DMS153 treated with DMSO at 0.1 percent for 48 hours (cell line): ENCODE measurements at regions not wholly inside any gene's neighbourhood (a gene's known extent, or its start where the extent isn't known, plus 50 kb on each side); places are given as distances from the start of the nearest gene placed in this dataset.
"Not testable (repeated sequence)": the region's sequence is repeated elsewhere in the genome, so short reads cannot be mapped to it uniquely, and the experiment has no call there.

Source experiments
- DNase-seq: peaks from one replicate; lab custom pipeline; 2025; ENCODE audit not compliant: unreplicated experiment; lab: John Stamatoyannopoulos, UW

GRCh38 chr3:194860725-194861124 is 175.0 kb downstream of the FAM43A start:
- no peak for DNase-seq

GRCh38 chr3:194861375-194861774 is 175.7 kb downstream of the FAM43A start:
- DNase-seq: no peak

- no peak for DNase-seq
Measured at GRCh38 chr3:194865061-194865460, 179.4 kb downstream of the FAM43A start.

GRCh38 chr3:194865615-194866014 is 179.9 kb downstream of the FAM43A start:
- DNase-seq: no peak

- DNase-seq: no peak
Measured at GRCh38 chr3:194866236-194866635, 180.6 kb downstream of the FAM43A start.

- DNase-seq: no peak
Measured at GRCh38 chr3:194867270-194867983, 181.7 kb downstream of the FAM43A start.

GRCh38 chr3:194868831-194869230 is 183.1 kb downstream of the FAM43A start:
- no peak for DNase-seq

GRCh38 chr3:194869482-194870169 is 183.9 kb downstream of the FAM43A start:
- no peak for DNase-seq

- DNase-seq: no peak
Measured at GRCh38 chr3:194870394-194871110, 184.9 kb downstream of the FAM43A start.

GRCh38 chr3:194871143-194871863 is 185.6 kb downstream of the FAM43A start:
- DNase-seq: no peak

- no peak for DNase-seq
Measured at GRCh38 chr3:194871864-194872668, 186.4 kb downstream of the FAM43A start.

GRCh38 chr3:194872669-194872977 is 186.9 kb downstream of the FAM43A start:
- DNase-seq: no peak

GRCh38 chr3:194873474-194873873 is 187.8 kb downstream of the FAM43A start:
- not testable (repeated sequence) for DNase-seq

- no peak for DNase-seq
Measured at GRCh38 chr3:194874206-194874605, 188.5 kb downstream of the FAM43A start.

- no peak for DNase-seq
Measured at GRCh38 chr3:194874783-194875182, 189.1 kb downstream of the FAM43A start.

GRCh38 chr3:194875581-194876402 is 190.1 kb downstream of the FAM43A start:
- DNase-seq: no peak

GRCh38 chr3:194876403-194877095 is 190.9 kb downstream of the FAM43A start:
- DNase-seq: no peak

GRCh38 chr3:194877291-194878119 is 191.8 kb downstream of the FAM43A start:
- no peak for DNase-seq
